BLaER1 treated with 17β-estradiol and CSF1 and Interleukin-3, amounts not matched to agents 10 nM and 100 nM (cell line): ENCODE measurements at regions not wholly inside any gene's neighbourhood (a gene's known extent, or its start where the extent isn't known, plus 50 kb on each side); places are given as distances from the start of the nearest gene placed in this dataset.
"Not testable (repeated sequence)": the region's sequence is repeated elsewhere in the genome, so short reads cannot be mapped to it uniquely, and the experiment has no call there.

Experiments used
- H3K27ac ChIP-seq, 11 experiments: shearing (Covaris generic); formaldehyde crosslinking; 2 replicates each; pipeline ENCODE4 v1.8.1; 2022
- H3K27me3 ChIP-seq, 11 experiments: shearing (Covaris generic); formaldehyde crosslinking; 2 replicates each; pipeline ENCODE4 v1.8.1; 2022
- H3K36me3 ChIP-seq, 11 experiments: shearing (Covaris generic); formaldehyde crosslinking; 2 replicates each; pipeline ENCODE4 v1.8.1; 2022
- H3K4me1 ChIP-seq, 10 experiments: shearing (Covaris generic); formaldehyde crosslinking; 2 replicates each; pipeline ENCODE4 v1.8.1; 2022
- H3K4me2 ChIP-seq, 11 experiments: shearing (Covaris generic); formaldehyde crosslinking; 2 replicates each; pipeline ENCODE4 v1.8.1; 2022
- H3K4me3 ChIP-seq, 10 experiments: shearing (Covaris generic); formaldehyde crosslinking; 2 replicates each; pipeline ENCODE4 v1.8.1; 2022
- H3K9ac ChIP-seq, 11 experiments: shearing (Covaris generic); formaldehyde crosslinking; 2 replicates each; pipeline ENCODE4 v1.8.1; 2022
- H3K9me3 ChIP-seq, 11 experiments: shearing (Covaris generic); formaldehyde crosslinking; replicated peaks in 1 of 11; 2 replicates each; pipeline ENCODE4 v1.8.1; 2022
- H4K20me1 ChIP-seq, 11 experiments: shearing (Covaris generic); formaldehyde crosslinking; 2 replicates each; pipeline ENCODE4 v1.8.1; 2022
- Cebpa-rat ChIP-seq, 11 experiments: shearing (Covaris generic); IDR thresholded peaks; 2 replicates each; pipeline ENCODE4 v1.8.1; 2022

DNA sequence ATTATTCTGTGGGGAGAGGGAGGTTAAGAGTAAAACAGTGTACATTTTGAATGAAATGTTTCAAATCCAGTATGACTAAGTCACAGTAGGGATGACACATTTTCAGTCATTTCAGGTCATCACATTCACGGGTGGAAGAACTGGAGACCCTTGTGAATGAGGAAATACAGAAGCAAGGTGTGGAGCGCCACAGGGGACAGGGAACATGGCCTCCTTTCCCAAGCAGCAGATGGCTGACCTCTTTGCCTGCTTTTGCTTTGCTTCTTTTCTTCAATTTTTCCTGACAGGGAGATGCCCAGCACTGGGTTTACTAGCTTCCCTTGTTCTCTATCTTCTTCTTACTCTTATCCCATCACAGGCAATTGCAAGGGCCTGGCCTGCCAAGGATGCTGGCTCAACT, 278.9 kb upstream of the DLGAP1 start:
- Histone ChIP-seq H3K36me3 (no peaks in the 10 kb centered on the region), H3K27ac (no peak overlapping the region), H3K4me1 (no peaks in the 10 kb centered on the region), H3K4me3 (no peak overlapping the region), H4K20me1 (no peaks in the 10 kb centered on the region), H3K27me3 (no peaks in the 10 kb centered on the region), H3K4me2 (no peak overlapping the region), H3K9me3 (no peaks in the 10 kb centered on the region), H3K9ac (no peak overlapping the region)
- no peak for TF ChIP-seq Cebpa-rat (IDR thresholded peaks at IDR 0.05)

GRCh38 chr18:4721545-4721944, 266.4 kb upstream of the DLGAP1 start:
- no peaks in the 10 kb centered on the region for H3K36me3 ChIP-seq
- no peak overlapping the region for H3K27ac ChIP-seq
- H3K4me1 ChIP-seq = no peaks in the 10 kb centered on the region
- H3K4me2 ChIP-seq = no peak overlapping the region
- H3K27me3 ChIP-seq = no peaks in the 10 kb centered on the region
- TF ChIP-seq Cebpa-rat (IDR thresholded peaks at IDR 0.05) = no peak
- H3K9me3 ChIP-seq = no peaks in the 10 kb centered on the region
- no peaks in the 10 kb centered on the region for H4K20me1 ChIP-seq
- H3K9ac ChIP-seq = no peak overlapping the region
- no peak overlapping the region for H3K4me3 ChIP-seq

DNA sequence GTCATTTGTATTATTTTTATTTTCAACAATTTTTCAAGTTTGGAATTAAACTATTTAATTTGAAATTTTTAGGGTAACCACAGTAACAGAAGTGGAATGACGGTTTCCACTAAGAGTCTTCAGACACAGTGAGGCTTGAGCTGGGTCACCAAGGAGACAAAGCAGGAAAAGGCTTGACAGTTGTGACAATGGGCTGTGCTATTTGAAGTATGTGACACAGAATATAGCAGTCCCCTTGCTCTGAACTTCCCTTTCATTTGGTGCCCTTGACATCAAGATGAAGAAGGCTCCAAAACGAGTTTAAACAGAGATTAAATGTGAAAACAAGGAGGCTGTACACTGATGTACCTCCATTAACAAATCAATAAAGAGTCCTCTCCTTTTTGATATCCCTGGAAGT, 265.4 kb upstream of the DLGAP1 start:
- Histone ChIP-seq H3K4me3 (no peak overlapping the region), H3K4me2 (no peak overlapping the region), H3K9me3 (no peaks in the 10 kb centered on the region), H3K27me3 (no peaks in the 10 kb centered on the region), H3K36me3 (no peaks in the 10 kb centered on the region), H4K20me1 (no peaks in the 10 kb centered on the region), H3K4me1 (no peaks in the 10 kb centered on the region), H3K27ac (no peak overlapping the region), H3K9ac (no peak overlapping the region)
- TF ChIP-seq Cebpa-rat (IDR thresholded peaks at IDR 0.05) = no peak

- Histone ChIP-seq H3K27me3 (no peaks in the 10 kb centered on the region), H3K4me1 (no peaks in the 10 kb centered on the region), H3K27ac (no peak overlapping the region), H3K4me3 (no peak overlapping the region), H3K4me2 (no peak overlapping the region), H3K9me3 (no peaks in the 10 kb centered on the region), H3K36me3 (no peaks in the 10 kb centered on the region), H3K9ac (no peak overlapping the region), H4K20me1 (no peaks in the 10 kb centered on the region)
- TF ChIP-seq Cebpa-rat (IDR thresholded peaks at IDR 0.05) = no peak
Observed at GRCh38 chr18:4705894-4706293, 250.8 kb upstream of the DLGAP1 start.

GRCh38 chr18:4704781-4705180, 249.7 kb upstream of the DLGAP1 start:
- Histone ChIP-seq H3K27me3 (no peaks in the 10 kb centered on the region), H3K9me3 (no peaks in the 10 kb centered on the region), H3K36me3 (no peaks in the 10 kb centered on the region), H3K27ac (no peak overlapping the region), H3K4me1 (no peaks in the 10 kb centered on the region), H4K20me1 (no peaks in the 10 kb centered on the region), H3K4me3 (no peak overlapping the region), H3K9ac (no peak overlapping the region), H3K4me2 (no peak overlapping the region)
- TF ChIP-seq Cebpa-rat (IDR thresholded peaks at IDR 0.05) = no peak

DNA sequence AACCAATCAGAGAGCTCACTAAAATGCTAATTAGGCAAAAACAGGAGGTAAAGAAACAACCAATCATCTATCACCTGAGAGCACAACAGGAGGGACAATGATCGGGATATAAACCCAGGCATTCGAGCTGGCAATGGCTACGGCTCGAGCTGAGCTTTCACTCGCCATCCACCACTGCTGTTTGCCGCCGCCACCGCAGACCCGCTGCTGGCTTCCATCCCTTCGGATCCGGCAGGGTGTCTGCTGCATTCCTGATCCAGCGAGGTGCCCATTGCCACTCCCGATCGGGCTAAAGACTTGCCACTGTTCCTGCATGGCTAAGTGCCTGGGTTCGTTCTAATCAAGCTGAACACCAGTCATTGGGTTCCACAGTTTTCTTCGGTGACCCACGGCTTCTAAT, 236.7 kb upstream of the DLGAP1 start:
- Histone ChIP-seq H3K27ac (no peak overlapping the region), H3K4me3 (no peak overlapping the region), H3K9ac (no peak overlapping the region), H4K20me1 (no peaks in the 10 kb centered on the region), H3K4me2 (no peak overlapping the region), H3K36me3 (no peaks in the 10 kb centered on the region), H3K9me3 (peaks cover 17 to 42% (median 32%) of the 10 kb centered on the region in 11 experiments; a peak in 21 of 22 replicates), H3K4me1 (no peaks in the 10 kb centered on the region), H3K27me3 (no peaks in the 10 kb centered on the region)
- no peak for TF ChIP-seq Cebpa-rat (IDR thresholded peaks at IDR 0.05)

DNA sequence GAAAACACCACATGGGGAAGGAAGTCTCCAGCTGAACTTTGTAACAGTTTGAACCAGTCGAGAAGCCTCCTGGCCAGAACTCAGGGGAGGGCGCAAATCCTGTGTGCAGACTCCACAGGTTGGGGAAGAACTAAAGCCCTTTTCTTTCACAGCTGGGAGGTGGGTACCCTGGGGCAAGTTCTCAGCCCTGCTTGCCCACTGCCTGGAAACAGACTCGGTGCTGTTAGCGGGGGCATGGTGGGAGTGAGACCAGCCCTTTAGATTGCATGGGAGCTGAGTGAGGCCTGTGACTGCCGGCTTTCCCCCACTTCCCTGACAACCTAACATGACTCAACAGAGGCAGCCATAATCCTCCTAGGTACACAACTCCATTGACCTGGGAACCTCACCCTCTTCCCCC, 223.6 kb upstream of the DLGAP1 start:
- H4K20me1 ChIP-seq, H3K4me2 ChIP-seq, H3K9ac ChIP-seq, H3K36me3 ChIP-seq, H3K4me3 ChIP-seq, H3K9me3 ChIP-seq, H3K27me3 ChIP-seq, H3K4me1 ChIP-seq, H3K27ac ChIP-seq: not testable (repeated sequence)

DNA sequence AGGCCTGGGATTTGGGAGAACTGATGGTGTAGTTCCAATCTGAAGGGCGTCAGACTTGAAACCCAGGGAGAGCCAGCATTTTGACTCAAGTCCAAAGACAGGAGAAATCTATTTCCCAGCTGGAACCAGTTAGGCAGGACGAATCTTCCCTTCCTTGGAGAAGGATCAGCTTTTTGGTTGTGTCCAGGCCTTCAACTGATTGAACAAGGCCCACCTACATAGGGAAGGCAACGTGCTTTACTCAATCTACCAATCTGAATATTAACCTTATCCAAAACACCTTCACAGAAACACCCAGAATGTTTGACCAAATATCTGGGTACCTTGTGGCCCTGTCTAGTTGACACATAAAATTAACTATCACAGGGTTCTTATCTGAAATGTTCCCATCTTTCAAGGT, 221.9 kb upstream of the DLGAP1 start:
- Histone ChIP-seq H3K4me2 (no peak overlapping the region), H3K9me3 (peaks cover 0 to 7% (median 0%) of the 10 kb centered on the region in 11 experiments; a peak in 2 of 22 replicates), H3K36me3 (no peaks in the 10 kb centered on the region), H3K9ac (no peak overlapping the region), H3K27ac (no peak overlapping the region), H3K4me3 (no peak overlapping the region), H3K27me3 (no peaks in the 10 kb centered on the region), H3K4me1 (no peaks in the 10 kb centered on the region), H4K20me1 (no peaks in the 10 kb centered on the region)
- no peak for TF ChIP-seq Cebpa-rat (IDR thresholded peaks at IDR 0.05)

DNA sequence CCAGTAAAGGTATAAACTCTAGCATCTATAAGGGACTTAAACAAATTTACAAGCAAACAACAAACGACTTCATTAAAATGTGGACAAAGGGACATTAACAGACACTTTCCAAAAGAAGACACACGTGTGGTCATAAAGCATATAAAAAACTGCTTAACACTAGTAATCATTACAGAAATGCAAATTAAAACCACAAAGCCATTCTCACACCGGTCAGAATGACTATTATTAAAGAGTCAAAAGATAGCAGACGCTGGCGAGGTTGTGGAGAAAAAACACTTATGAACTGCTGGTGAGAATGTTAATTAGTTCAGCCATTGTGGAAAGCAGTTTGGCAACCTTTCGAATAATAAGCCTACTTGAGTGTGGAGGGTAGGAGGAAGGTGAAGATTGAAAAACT, 217.1 kb upstream of the DLGAP1 start:
- Histone ChIP-seq H3K4me3 (no peak overlapping the region), H3K27ac (no peak overlapping the region)
- TF ChIP-seq Cebpa-rat (IDR thresholded peaks at IDR 0.05) = no peak

DNA sequence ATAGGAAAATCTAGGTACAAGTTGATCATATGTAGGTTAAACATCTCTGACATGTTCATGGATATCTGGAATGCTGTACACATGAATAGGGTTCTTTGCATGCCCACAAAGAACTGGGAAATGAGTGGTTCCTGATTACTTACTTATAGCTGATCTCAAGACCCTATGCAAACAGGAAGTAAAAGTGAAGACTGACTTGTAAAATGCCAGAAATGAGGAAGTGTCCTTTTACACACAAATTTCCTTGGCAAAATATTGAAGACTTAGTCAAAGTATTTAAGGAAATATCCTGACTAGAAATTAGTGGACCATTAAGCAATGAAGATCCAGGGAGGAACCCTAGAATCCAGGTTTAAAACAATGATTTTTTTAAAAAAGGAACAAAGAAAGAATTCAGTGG, 203.7 kb upstream of the DLGAP1 start:
- H4K20me1 ChIP-seq = no peaks in the 10 kb centered on the region
- H3K4me3 ChIP-seq = no peak overlapping the region
- no peak overlapping the region for H3K9ac ChIP-seq
- H3K36me3 ChIP-seq = no peaks in the 10 kb centered on the region
- peak overlapping the region in 2 of 11 experiments; percentile 10 to 38; a peak in 4 of 22 replicates for H3K27ac ChIP-seq
- H3K9me3 ChIP-seq = peaks cover 5 to 14% (median 8%) of the 10 kb centered on the region in 11 experiments; a peak in 10 of 22 replicates
- H3K27me3 ChIP-seq = no peaks in the 10 kb centered on the region
- peaks cover 0 to 36% (median 0%) of the 10 kb centered on the region in 10 experiments; a peak in 5 of 20 replicates for H3K4me1 ChIP-seq
- peak overlapping the region in 4 of 11 experiments; percentile 8 to 72 (median 32); a peak in 5 of 22 replicates for H3K4me2 ChIP-seq
- TF ChIP-seq Cebpa-rat (IDR thresholded peaks at IDR 0.05) = no peak

More for the DNA sequence above, 217.1 kb upstream of the DLGAP1 start:
- Histone ChIP-seq H3K27me3 (no peaks in the 10 kb centered on the region), H3K9ac (no peak overlapping the region), H4K20me1 (no peaks in the 10 kb centered on the region), H3K4me1 (no peaks in the 10 kb centered on the region), H3K9me3 (peaks cover 32 to 45% (median 43%) of the 10 kb centered on the region in 11 experiments), H3K4me2 (no peak overlapping the region), H3K36me3 (no peaks in the 10 kb centered on the region)
